ENCODE measurements at regions not wholly inside any gene's neighbourhood (a gene's known extent, or its start where the extent isn't known, plus 50 kb on each side); places are given as distances from the start of the nearest gene placed in this dataset.

DNA sequence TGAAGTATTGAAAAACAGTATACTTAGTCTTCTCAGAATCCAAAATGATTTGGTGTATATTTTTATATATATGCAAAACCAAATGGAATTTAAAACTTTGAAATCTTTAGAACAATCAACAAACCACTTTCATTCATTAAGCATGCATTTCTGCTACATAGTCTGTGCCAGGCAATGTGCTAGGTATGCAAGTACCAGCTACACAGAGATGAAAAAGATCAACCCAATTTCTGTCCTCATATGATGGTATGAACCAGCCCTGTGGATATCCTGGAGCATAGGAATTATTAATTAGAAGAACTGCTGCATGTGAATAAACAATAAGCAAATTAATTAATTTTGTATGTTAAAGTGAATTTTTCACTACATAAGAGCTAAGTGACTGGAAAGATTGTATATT, 51.2 kb upstream of the RTN4 start:
- no peak for DNase-seq

DNA sequence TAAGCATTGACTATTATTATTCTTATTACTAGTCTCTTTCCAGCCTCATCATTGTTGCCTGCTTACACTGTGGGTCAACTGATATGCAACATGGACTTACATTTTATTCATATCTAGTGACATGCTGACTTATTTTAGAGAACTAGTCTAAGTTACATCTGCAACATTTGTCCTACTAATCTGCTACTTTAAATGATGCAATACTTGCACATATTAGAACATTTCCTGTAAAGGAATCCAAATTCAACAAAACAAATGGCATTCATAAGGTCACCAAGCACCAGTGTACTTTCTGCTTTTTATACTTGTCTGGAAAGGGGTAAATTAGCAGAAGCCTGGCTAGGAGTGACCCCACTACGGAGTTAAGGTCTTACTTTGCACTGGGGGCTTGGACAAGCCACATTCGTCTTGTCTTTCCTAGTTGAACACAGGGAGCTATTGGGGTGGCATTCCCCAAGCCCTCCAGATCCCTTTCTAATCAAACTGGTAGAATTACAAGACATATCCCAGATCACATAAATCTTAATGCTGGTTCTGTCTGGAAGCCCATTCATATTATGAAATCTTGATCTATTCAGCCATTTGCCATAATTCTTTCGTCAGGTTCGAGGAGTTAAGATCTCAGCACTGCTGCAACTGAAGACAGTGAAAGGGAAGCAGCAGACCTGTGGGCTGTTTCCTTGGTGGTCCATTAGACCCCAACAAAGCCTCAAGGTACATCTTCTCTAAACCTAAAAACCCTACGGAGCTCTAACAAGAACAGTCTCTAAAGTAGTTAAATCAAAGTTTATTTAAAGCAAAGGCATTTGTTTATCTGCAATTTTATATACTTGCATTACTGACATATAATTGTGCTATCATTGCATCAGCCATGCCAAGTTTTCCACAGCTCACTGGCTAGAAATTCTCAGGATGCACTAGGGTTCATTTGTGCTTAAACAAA, 49.9 kb upstream of the RTN4 start:
- no peak for DNase-seq
